HL-60 (cell line): ENCODE measurements at regions not wholly inside any gene's neighbourhood (a gene's known extent, or its start where the extent isn't known, plus 50 kb on each side); places are given as distances from the start of the nearest gene placed in this dataset.

Source experiments
- DNase-seq, 2 experiments: peaks; one replicate each; pipeline ENCODE4 v3.0.0-alpha.2; 2010 to 2020; ENCODE audit warnings: low read depth in 1 of 2, low spot score in 1 of 2
- H3K27ac ChIP-seq: fragments of 250-450 bp; sonication (Bioruptor Pico); replicated peaks from 2 replicates; pipeline ENCODE4 v1.5.1; 2020; ENCODE audit warnings: mild to moderate bottlenecking, moderate library complexity
- H3K27me3 ChIP-seq: fragments of 250-450 bp; sonication (Bioruptor Pico); 2 replicates; pipeline ENCODE4 v1.5.1; 2021; ENCODE audit warnings: mild to moderate bottlenecking, moderate library complexity; ENCODE audit not compliant: insufficient read depth, poor library complexity, severe bottlenecking
- H3K4me3 ChIP-seq: replicated peaks from 2 replicates; pipeline ENCODE4 v1.5.1; 2011; ENCODE audit warnings: mild to moderate bottlenecking, control low read depth, low read length; ENCODE audit not compliant: insufficient read depth
- CTCF ChIP-seq: IDR thresholded peaks from one replicate; pipeline ENCODE4 v1.5.1; 2011; ENCODE audit warnings: low read length, control low read depth, inconsistent platforms; ENCODE audit not compliant: insufficient read depth
- GABPA ChIP-seq: IDR thresholded peaks from 2 replicates; pipeline ENCODE4 v1.6.1; 2012; ENCODE audit warnings: low read depth
- POLR2AphosphoS5 ChIP-seq: IDR thresholded peaks from 2 replicates; pipeline ENCODE4 v1.6.1; 2012; ENCODE audit warnings: low read depth
- SPI1 ChIP-seq: IDR thresholded peaks from 2 replicates; pipeline ENCODE4 v1.6.1; 2012; ENCODE audit warnings: low read depth, mild to moderate bottlenecking, borderline replicate concordance
- TF ChIP-seq, protein P1 (sequence below): IDR thresholded peaks from 2 replicates; pipeline ENCODE4 v1.6.1; 2012; ENCODE audit warnings: low read depth; ENCODE audit not compliant: insufficient replicate concordance

- no peaks in the 10 kb centered on the region for H3K27me3 ChIP-seq
- no peak for TF ChIP-seq CTCF
- TF ChIP-seq, protein P1, sequence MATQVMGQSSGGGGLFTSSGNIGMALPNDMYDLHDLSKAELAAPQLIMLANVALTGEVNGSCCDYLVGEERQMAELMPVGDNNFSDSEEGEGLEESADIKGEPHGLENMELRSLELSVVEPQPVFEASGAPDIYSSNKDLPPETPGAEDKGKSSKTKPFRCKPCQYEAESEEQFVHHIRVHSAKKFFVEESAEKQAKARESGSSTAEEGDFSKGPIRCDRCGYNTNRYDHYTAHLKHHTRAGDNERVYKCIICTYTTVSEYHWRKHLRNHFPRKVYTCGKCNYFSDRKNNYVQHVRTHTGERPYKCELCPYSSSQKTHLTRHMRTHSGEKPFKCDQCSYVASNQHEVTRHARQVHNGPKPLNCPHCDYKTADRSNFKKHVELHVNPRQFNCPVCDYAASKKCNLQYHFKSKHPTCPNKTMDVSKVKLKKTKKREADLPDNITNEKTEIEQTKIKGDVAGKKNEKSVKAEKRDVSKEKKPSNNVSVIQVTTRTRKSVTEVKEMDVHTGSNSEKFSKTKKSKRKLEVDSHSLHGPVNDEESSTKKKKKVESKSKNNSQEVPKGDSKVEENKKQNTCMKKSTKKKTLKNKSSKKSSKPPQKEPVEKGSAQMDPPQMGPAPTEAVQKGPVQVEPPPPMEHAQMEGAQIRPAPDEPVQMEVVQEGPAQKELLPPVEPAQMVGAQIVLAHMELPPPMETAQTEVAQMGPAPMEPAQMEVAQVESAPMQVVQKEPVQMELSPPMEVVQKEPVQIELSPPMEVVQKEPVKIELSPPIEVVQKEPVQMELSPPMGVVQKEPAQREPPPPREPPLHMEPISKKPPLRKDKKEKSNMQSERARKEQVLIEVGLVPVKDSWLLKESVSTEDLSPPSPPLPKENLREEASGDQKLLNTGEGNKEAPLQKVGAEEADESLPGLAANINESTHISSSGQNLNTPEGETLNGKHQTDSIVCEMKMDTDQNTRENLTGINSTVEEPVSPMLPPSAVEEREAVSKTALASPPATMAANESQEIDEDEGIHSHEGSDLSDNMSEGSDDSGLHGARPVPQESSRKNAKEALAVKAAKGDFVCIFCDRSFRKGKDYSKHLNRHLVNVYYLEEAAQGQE = no peak
- TF ChIP-seq SPI1 = no peak
- no peak for TF ChIP-seq GABPA
- no peak for TF ChIP-seq POLR2AphosphoS5
- no peak overlapping the region for H3K4me3 ChIP-seq
- no peak for DNase-seq
- no peak overlapping the region for H3K27ac ChIP-seq
Measured at GRCh38 chr2:8597094-8597493, 84.8 kb upstream of the ID2 start.

DNA sequence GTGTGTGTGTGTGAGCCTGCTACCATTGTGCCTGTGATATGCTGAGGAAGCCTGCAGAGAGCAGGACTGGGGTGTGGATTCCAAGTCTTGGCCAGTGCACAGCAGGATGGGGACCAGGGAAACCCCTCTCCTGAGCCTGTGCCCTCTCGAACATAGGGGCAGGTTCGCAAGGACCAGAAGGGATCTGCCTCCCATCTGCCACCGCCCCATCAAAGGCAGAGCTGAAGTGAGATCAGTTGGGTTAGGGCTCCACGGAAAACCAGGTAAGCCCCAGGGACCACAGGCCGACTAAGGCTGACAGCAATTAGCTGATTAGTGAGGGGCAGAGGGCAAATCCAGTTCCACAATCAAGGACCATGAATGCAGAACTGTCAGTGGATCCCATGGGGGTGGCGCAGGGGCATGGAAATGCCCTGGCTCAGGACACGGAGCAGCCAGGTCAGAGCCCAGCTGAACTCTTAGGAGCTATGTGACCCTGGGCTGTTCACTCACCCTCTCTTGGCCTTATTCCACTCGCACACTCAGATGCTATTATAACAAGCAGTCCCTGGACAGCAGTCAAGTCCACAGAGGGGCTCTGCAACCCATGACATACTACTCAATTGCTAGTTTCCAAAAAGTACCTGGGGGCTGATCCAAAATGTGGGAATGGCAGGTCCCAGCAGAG is 84.2 kb upstream of the ID2 start:
- H3K27me3 ChIP-seq = no peaks in the 10 kb centered on the region
- TF ChIP-seq, protein P1 = no peak
- TF ChIP-seq GABPA (no peak), SPI1 (no peak), POLR2AphosphoS5 (no peak), CTCF (no peak)
- no peak overlapping the region; the same call in 1 of the 2 replicates for H3K27ac ChIP-seq
- H3K4me3 ChIP-seq = no peak overlapping the region
- DNase-seq = no peak

DNA sequence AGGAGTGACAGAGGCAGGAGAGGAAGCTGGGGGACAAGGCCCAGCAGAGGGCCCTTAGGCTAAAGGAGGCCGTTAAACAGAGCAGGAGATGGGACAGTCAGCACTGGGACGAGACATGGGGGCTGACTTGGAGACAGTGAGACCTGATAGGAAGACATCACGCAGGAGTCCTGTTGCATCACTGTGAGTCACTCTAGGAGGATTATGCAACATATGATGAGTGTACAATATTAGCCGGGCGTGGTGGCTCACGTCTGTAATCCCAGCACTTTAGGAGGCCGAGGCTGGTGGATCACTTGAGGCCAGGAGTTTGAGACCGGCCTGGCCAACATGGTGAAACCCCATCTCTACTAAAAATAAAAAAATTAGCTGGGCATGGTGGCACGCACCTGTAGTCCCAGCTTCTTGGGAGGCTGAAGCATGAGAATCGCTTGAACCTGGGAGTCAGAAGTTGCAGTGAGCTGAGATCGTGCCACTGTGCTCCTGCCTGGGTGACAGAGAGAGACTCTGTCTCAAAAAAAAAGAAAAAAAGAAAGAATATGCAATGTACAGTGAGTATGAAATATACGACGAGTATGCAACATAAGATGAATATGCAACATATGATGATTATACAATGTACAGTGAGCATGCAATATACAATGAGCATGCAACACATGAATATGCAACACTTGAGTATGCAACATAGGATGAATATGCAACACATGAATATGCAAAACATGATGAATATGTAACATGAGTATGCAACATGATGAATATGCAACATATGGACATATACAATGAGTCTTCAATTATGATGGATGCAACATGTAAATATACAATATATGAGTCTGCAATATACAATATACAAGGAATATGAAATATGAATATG is 83.3 kb upstream of the ID2 start:
- H3K27me3 ChIP-seq = no peaks in the 10 kb centered on the region
- H3K27ac ChIP-seq = no peak overlapping the region; the same call in 1 of the 2 replicates
- peak; percentile 91 to 98 for DNase-seq
- no peak overlapping the region for H3K4me3 ChIP-seq
- TF ChIP-seq POLR2AphosphoS5 (no peak), SPI1 (no peak), GABPA (no peak), CTCF (no peak)
- TF ChIP-seq, protein P1 = no peak
